ENCODE measurements at regions not wholly inside any gene's neighbourhood (a gene's known extent, or its start where the extent isn't known, plus 50 kb on each side); places are given as distances from the start of the nearest gene placed in this dataset.

- DNase-seq (ENCODE audit: low read depth, low spot score): no peak
- no peak overlapping the region for H3K27ac Mint-ChIP-seq (ENCODE audit: unreplicated experiment)
- H3K27me3 Mint-ChIP-seq (ENCODE audit: low read depth): no peaks in the 10 kb centered on the region
- no peak overlapping the region for H3K4me3 Mint-ChIP-seq
- peaks cover 3% of the 10 kb centered on the region for H3K9me3 Mint-ChIP-seq
- H3K36me3 Mint-ChIP-seq (ENCODE audit: low read depth): no peaks in the 10 kb centered on the region
- no peak for TF ChIP-seq CTCF (conservative IDR thresholded peaks at IDR 0.05)
- no peaks in the 10 kb centered on the region for H3K4me1 Mint-ChIP-seq
These were observed 1333.4 kb upstream of the MIR17HG start for GRCh38 chr13:90014038-90014437.

GRCh38 chr13:90015565-90016507, 1331.7 kb upstream of the MIR17HG start:
- TF ChIP-seq CTCF (conservative IDR thresholded peaks at IDR 0.05): no peak
- Mint-ChIP-seq H3K27me3 (ENCODE audit: low read depth) (no peaks in the 10 kb centered on the region), H3K36me3 (ENCODE audit: low read depth) (no peaks in the 10 kb centered on the region), H3K4me3 (no peak overlapping the region), H3K4me1 (peaks cover 3% of the 10 kb centered on the region), H3K9me3 (peaks cover 3% of the 10 kb centered on the region), H3K27ac (ENCODE audit: unreplicated experiment) (no peak overlapping the region)
- no peak for DNase-seq (ENCODE audit: low read depth, low spot score)

- H3K4me1 Mint-ChIP-seq: peaks cover 4% of the 10 kb centered on the region
These were observed 1330.8 kb upstream of the MIR17HG start for GRCh38 chr13:90016688-90017087.

GRCh38 chr13:90020536-90021070, 1326.9 kb upstream of the MIR17HG start:
- no peaks in the 10 kb centered on the region for H3K36me3 Mint-ChIP-seq (ENCODE audit: low read depth)
- H3K4me3 Mint-ChIP-seq: no peak overlapping the region
- TF ChIP-seq CTCF (conservative IDR thresholded peaks at IDR 0.05): no peak
- peaks cover 4% of the 10 kb centered on the region for H3K4me1 Mint-ChIP-seq
- no peaks in the 10 kb centered on the region for H3K27me3 Mint-ChIP-seq (ENCODE audit: low read depth)
- H3K27ac Mint-ChIP-seq (ENCODE audit: unreplicated experiment): peak overlapping the region; percentile 65
- peaks cover 3% of the 10 kb centered on the region for H3K9me3 Mint-ChIP-seq
- DNase-seq (ENCODE audit: low read depth, low spot score): no peak

More at GRCh38 chr13:90016688-90017087, 1330.8 kb upstream of the MIR17HG start:
- Mint-ChIP-seq H3K9me3 (peaks cover 3% of the 10 kb centered on the region), H3K27me3 (ENCODE audit: low read depth) (no peaks in the 10 kb centered on the region), H3K27ac (ENCODE audit: unreplicated experiment) (no peak overlapping the region), H3K4me3 (no peak overlapping the region), H3K36me3 (ENCODE audit: low read depth) (no peaks in the 10 kb centered on the region)
- no peak for TF ChIP-seq CTCF (conservative IDR thresholded peaks at IDR 0.05)
- DNase-seq (ENCODE audit: low read depth, low spot score): no peak

GRCh38 chr13:90027409-90027808, 1320.1 kb upstream of the MIR17HG start:
- Mint-ChIP-seq H3K4me1 (no peaks in the 10 kb centered on the region), H3K4me3 (no peak overlapping the region), H3K27ac (ENCODE audit: unreplicated experiment) (no peak overlapping the region), H3K27me3 (ENCODE audit: low read depth) (no peaks in the 10 kb centered on the region), H3K36me3 (ENCODE audit: low read depth) (peaks cover 8% of the 10 kb centered on the region), H3K9me3 (peaks cover 22% of the 10 kb centered on the region)
- TF ChIP-seq CTCF (conservative IDR thresholded peaks at IDR 0.05): no peak
- no peak for DNase-seq (ENCODE audit: low read depth, low spot score)
